Heart left ventricle (tissue), 13 donors: ENCODE measurements at regions not wholly inside any gene's neighbourhood (a gene's known extent, or its start where the extent isn't known, plus 50 kb on each side); places are given as distances from the start of the nearest gene placed in this dataset.

Experiments
- CTCF ChIP-seq, 12 donors: fragments of 200-600 bp; sonication (generic) in 4 of 12; IDR thresholded peaks; one replicate each; pipeline versions ENCODE4 v1.5.0 to v1.8.0; 2018 to 2022; ENCODE audit warnings: antibody characterized with exemption in 12 of 12, mild to moderate bottlenecking in 5 of 12
- POLR2A ChIP-seq, 2 donors: fragments of 450-650 bp; IDR thresholded peaks; one replicate each; pipeline ENCODE4 v1.6.1; 2017; ENCODE audit warnings: antibody characterized with exemption in 2 of 2, mild to moderate bottlenecking in 2 of 2, moderate library complexity in 2 of 2
- donor health status: ischemic (EF 13 %, LVEDD 7.1; RV severe dilation, severe dysfunction).
- donor health status: DM: no; HTN: yes; CAD: no.
- donor health status: DM: no; HTN: no; CAD: no.
- donor health status: ischemic (EF 25% LVEDD 6.9; RV normal size, moderate dysfunction).
- donor health status: ischemic (EF 25% LVEDD 5.7; RV mildly dilated, moderate dysfunction).
- donor health status: ischemic (EF 35%, LVEDD 5.7; RV mildly dilated, moderate dysfunction).
- donor health status: nonischemic (EF 11% LVEDD 7.7; RV severe dilation, severe dysfunction).
- donor health status: DM: yes; HTN: yes; CAD: no.
- donor health status: PGD.
- donor health status: ischemic (EF 29% LVEDD 5.4; RV normal size, mild dysfunction).
- donor health status: nonischemic (EF 23%, LVEDD 6.1; RV moderate dilation, normal function).

- no peak for TF ChIP-seq CTCF (IDR thresholded peaks at IDR 0.05)
- TF ChIP-seq POLR2A (IDR thresholded peaks at IDR 0.05) = no peak
These were observed 228.0 kb downstream of the TOMM20 start for GRCh38 chr1:234900595-234900994.
